Upper lobe of left lung (tissue), 4 donors: ENCODE measurements at regions not wholly inside any gene's neighbourhood (a gene's known extent, or its start where the extent isn't known, plus 50 kb on each side); places are given as distances from the start of the nearest gene placed in this dataset.

ENCODE experiments used
- POLR2AphosphoS5 ChIP-seq, 2 donors: sonication (generic); formaldehyde crosslinking; IDR thresholded peaks; one replicate each; pipeline ENCODE4 v1.5.1; 2017; ENCODE audit warnings: antibody characterized with exemption in 2 of 2
- TF ChIP-seq, protein P1 (sequence below), 6 experiments: fragments of 450-650 bp in 4 of 6; fragments of 200-600 bp in 2 of 6; sonication (generic) in 2 of 6; IDR thresholded peaks; one replicate each; pipeline ENCODE4 v1.5.1; 2016 to 2019; ENCODE audit warnings: antibody characterized with exemption in 6 of 6

DNA sequence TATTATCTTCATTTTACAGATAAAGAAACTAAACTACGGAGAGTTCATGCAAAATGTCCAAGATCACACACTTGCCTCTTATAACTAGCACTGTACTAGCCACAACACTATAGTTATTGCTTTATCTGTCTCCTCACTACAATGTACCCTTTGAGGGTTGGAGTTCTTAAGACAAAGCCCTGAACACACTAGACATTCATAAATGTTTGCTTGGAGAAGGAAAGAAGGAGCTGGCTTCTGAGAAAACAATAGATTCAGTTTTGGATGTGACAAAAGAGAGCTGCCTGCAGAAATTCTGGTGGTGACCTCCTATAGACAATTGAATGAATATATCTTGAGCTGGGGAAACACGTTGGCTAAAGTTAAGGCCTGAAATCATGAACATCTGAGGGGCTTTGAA is 169.9 kb upstream of the ARHGEF26 start:
- no peak for TF ChIP-seq POLR2AphosphoS5 (IDR thresholded peaks at IDR 0.05)
- TF ChIP-seq, protein P1, sequence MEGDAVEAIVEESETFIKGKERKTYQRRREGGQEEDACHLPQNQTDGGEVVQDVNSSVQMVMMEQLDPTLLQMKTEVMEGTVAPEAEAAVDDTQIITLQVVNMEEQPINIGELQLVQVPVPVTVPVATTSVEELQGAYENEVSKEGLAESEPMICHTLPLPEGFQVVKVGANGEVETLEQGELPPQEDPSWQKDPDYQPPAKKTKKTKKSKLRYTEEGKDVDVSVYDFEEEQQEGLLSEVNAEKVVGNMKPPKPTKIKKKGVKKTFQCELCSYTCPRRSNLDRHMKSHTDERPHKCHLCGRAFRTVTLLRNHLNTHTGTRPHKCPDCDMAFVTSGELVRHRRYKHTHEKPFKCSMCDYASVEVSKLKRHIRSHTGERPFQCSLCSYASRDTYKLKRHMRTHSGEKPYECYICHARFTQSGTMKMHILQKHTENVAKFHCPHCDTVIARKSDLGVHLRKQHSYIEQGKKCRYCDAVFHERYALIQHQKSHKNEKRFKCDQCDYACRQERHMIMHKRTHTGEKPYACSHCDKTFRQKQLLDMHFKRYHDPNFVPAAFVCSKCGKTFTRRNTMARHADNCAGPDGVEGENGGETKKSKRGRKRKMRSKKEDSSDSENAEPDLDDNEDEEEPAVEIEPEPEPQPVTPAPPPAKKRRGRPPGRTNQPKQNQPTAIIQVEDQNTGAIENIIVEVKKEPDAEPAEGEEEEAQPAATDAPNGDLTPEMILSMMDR (IDR thresholded peaks at IDR 0.05): no peak
